HG02588 (cell line): ENCODE measurements at regions not wholly inside any gene's neighbourhood (a gene's known extent, or its start where the extent isn't known, plus 50 kb on each side); places are given as distances from the start of the nearest gene placed in this dataset.
A peak's percentile ranks its signal among the peaks of the same experiment; 100 is the strongest.
"Not testable (repeated sequence)": the region's sequence is repeated elsewhere in the genome, so short reads cannot be mapped to it uniquely, and the experiment has no call there.

Experiments used
- ATAC-seq: cut with Tn5 transposase; IDR thresholded peaks from one replicate; pipeline ENCODE4 v1.9.1; 2021; ENCODE audit warnings: mild to moderate bottlenecking, moderate library complexity; ENCODE audit not compliant: unreplicated experiment

- not testable (repeated sequence) for ATAC-seq
Observed at GRCh38 chr2:181737302-181737701, 57.0 kb upstream of the NEUROD1 start.

- no peak for ATAC-seq
Observed at GRCh38 chr2:181738074-181738473, 57.8 kb upstream of the NEUROD1 start.

- ATAC-seq, result no peak
Observed at GRCh38 chr2:181738563-181738962, 58.2 kb upstream of the NEUROD1 start.

- ATAC-seq, result no peak
Observed at GRCh38 chr2:181741756-181742155, 61.4 kb upstream of the NEUROD1 start.

- ATAC-seq, result no peak
Observed at GRCh38 chr2:181742361-181742760, 62.0 kb upstream of the NEUROD1 start.

GRCh38 chr2:181742922-181743722 lies 62.8 kb upstream of the NEUROD1 start:
- peak; percentile 50 for ATAC-seq

GRCh38 chr2:181743723-181744031 lies 63.4 kb upstream of the NEUROD1 start:
- ATAC-seq, result no peak

- ATAC-seq, result no peak
Observed at GRCh38 chr2:181745796-181746540, 65.7 kb upstream of the NEUROD1 start.

- no peak for ATAC-seq
Observed at GRCh38 chr2:181746844-181747243, 66.5 kb upstream of the NEUROD1 start.

GRCh38 chr2:181750305-181750704 lies 70.0 kb upstream of the NEUROD1 start:
- no peak for ATAC-seq

GRCh38 chr2:181751266-181752030 lies 71.1 kb upstream of the NEUROD1 start:
- ATAC-seq, result no peak

GRCh38 chr2:181752301-181752700 lies 72.0 kb upstream of the NEUROD1 start:
- no peak for ATAC-seq

- ATAC-seq, result no peak
Observed at GRCh38 chr2:181753686-181754085, 73.4 kb upstream of the NEUROD1 start.

- ATAC-seq, result no peak
Observed at GRCh38 chr2:181754105-181754504, 73.8 kb upstream of the NEUROD1 start.

GRCh38 chr2:181755181-181755580 lies 74.9 kb upstream of the NEUROD1 start:
- no peak for ATAC-seq

- no peak for ATAC-seq
Observed at GRCh38 chr2:181760521-181760920, 80.2 kb upstream of the NEUROD1 start.

GRCh38 chr2:181761175-181761574 lies 80.9 kb upstream of the NEUROD1 start:
- ATAC-seq, result no peak

- ATAC-seq, result no peak
Observed at GRCh38 chr2:181762000-181762399, 81.7 kb upstream of the NEUROD1 start.

- ATAC-seq, result no peak
Observed at GRCh38 chr2:181762848-181763247, 82.5 kb upstream of the NEUROD1 start.

- ATAC-seq, result no peak
Observed at GRCh38 chr2:181763423-181763822, 83.1 kb upstream of the NEUROD1 start.

- ATAC-seq, result no peak
Observed at GRCh38 chr2:181764095-181764963, 84.0 kb upstream of the NEUROD1 start.
